ENCODE measurements at regions not wholly inside any gene's neighbourhood (a gene's known extent, or its start where the extent isn't known, plus 50 kb on each side); places are given as distances from the start of the nearest gene placed in this dataset.
"Not testable (repeated sequence)": the region's sequence is repeated elsewhere in the genome, so short reads cannot be mapped to it uniquely, and the experiment has no call there.

DNA sequence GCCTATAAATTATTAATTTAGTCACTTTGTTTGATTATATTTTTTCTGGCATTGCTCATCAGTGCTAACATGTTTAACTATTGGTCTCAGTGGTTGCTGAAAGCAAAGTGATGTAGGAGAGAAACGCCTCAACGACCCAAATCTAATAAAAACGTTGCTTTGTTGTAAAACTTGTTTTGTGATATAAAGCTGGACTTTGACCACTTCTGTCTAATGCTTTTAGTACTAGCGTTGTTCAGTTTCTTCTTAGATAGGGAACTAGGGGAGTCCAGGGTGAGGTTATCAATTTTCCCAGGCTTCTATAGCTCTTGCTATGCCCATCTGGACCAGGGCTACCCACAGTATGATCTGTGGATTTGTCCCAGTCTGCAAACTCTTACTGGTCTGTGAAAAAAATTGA lies 80.6 kb upstream of the TBC1D5 start:
- no peaks in the 10 kb centered on the region for H3K4me1 Mint-ChIP-seq (ENCODE audit: low read depth)

DNA sequence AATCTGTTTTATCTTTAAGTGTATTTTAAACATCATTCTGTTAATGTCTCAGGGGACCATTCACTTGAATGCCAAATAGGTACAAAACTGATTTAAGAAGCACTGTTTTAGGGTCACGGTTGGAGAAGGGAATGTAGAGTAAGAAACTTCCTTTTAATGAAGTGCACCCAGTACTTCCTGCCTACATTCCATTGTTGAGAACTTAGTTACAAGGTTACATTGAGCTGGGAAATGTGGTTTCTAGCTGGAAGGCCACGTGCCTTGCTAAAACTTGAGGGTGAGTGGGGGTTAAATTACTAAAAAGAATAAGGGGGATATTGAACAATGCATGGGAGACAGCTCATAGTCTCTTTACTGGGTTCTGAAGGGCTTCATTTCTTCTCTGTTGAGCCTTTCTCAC lies 78.3 kb upstream of the TBC1D5 start:
- Mint-ChIP-seq H3K36me3 (ENCODE audit: low read depth) (no peaks in the 10 kb centered on the region), H3K4me1 (ENCODE audit: low read depth) (no peaks in the 10 kb centered on the region), H3K9me3 (peaks cover 3% of the 10 kb centered on the region), H3K4me3 (ENCODE audit: low read depth) (no peak overlapping the region), H3K27me3 (ENCODE audit: low read depth) (peaks cover 20% of the 10 kb centered on the region), H3K27ac (no peak overlapping the region)
- DNase-seq (ENCODE audit: low spot score): no peak
- intact Hi-C loops (cut with micrococcal nuclease): no loop called here

More for the DNA sequence above, 80.6 kb upstream of the TBC1D5 start:
- H3K4me3 Mint-ChIP-seq (ENCODE audit: low read depth): no peak overlapping the region
- H3K27ac Mint-ChIP-seq: no peak overlapping the region
- intact Hi-C loops (cut with micrococcal nuclease): no loop called here
- H3K36me3 Mint-ChIP-seq (ENCODE audit: low read depth): no peaks in the 10 kb centered on the region
- no peaks in the 10 kb centered on the region for H3K9me3 Mint-ChIP-seq
- H3K27me3 Mint-ChIP-seq (ENCODE audit: low read depth): peaks cover 28% of the 10 kb centered on the region
- DNase-seq (ENCODE audit: low spot score): no peak

DNA sequence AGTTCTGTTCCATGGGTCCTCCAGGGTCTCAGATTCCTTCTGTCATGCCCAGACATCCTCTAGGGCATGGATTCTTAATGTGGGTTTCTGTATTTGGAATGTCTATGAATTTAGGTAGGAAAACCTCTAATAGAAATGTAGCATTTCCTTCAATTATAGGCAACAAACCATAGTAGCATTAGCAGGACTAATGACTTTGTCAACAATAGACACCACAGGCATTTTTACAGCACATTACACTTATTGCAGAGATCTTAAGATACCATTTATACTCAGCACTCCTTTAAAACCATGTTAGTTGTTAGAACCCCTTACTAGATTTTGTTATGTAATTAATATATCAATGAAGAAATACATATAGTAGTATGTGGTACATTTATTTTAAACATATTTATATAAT lies 77.8 kb upstream of the TBC1D5 start:
- Mint-ChIP-seq H3K36me3 (ENCODE audit: low read depth) (no peaks in the 10 kb centered on the region), H3K4me1 (ENCODE audit: low read depth) (no peaks in the 10 kb centered on the region), H3K9me3 (peaks cover 3% of the 10 kb centered on the region), H3K27ac (no peak overlapping the region), H3K4me3 (ENCODE audit: low read depth) (no peak overlapping the region), H3K27me3 (ENCODE audit: low read depth) (peaks cover 16% of the 10 kb centered on the region)
- DNase-seq (ENCODE audit: low spot score): no peak
- intact Hi-C loops (cut with micrococcal nuclease): no loop called here

DNA sequence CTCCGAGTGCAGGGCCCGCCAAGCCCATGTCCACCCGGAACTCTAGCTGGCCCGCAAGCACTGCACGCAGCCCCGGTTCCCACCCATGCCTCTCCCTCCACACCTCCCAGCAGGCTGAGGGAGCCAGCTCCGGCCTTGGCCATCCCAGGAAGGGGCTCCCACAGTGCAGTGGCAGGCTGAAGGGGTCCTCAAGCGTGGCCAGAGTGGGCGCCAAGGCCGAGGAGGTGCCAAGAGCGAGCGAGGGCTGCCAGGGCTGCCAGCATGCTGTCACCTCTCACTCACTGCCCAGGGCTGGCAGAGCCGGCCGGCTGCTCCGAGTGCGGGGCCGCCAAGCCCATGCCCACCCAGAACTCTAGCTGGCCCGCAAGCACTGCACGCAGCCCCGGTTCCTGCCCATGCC lies 75.5 kb upstream of the TBC1D5 start:
- H3K4me1 Mint-ChIP-seq (ENCODE audit: low read depth); DNase-seq (ENCODE audit: low spot score); H3K4me3 Mint-ChIP-seq (ENCODE audit: low read depth); H3K36me3 Mint-ChIP-seq (ENCODE audit: low read depth); H3K27me3 Mint-ChIP-seq (ENCODE audit: low read depth); H3K27ac Mint-ChIP-seq; H3K9me3 Mint-ChIP-seq; intact Hi-C loops (cut with micrococcal nuclease): not testable (repeated sequence)

DNA sequence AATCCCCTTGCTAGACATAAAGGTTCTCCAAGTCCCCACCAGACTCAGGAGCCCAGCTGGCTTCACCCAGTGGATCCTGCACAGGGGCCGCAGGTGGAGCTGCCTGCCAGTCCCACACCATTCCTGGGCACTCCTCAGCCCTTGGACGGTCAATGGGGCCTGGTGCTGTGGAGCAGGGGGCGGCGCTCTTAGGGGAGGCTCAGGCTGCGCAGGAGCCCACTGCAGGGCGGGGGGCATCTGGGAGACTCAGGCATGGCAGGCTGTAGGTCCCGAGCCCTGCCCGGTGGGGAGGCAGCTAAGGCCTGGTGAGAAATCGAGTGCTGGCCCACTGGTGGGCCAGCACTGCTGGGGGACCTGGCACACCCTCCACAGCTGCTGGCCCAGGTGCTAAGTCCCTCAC lies 75.1 kb upstream of the TBC1D5 start:
- intact Hi-C loops (cut with micrococcal nuclease): no loop called here
- no peaks in the 10 kb centered on the region for H3K36me3 Mint-ChIP-seq (ENCODE audit: low read depth)
- peaks cover 9% of the 10 kb centered on the region for H3K27me3 Mint-ChIP-seq (ENCODE audit: low read depth)
- H3K4me1 Mint-ChIP-seq (ENCODE audit: low read depth): no peaks in the 10 kb centered on the region
- no peak for DNase-seq (ENCODE audit: low spot score)
- peaks cover 3% of the 10 kb centered on the region for H3K9me3 Mint-ChIP-seq
- no peak overlapping the region for H3K4me3 Mint-ChIP-seq (ENCODE audit: low read depth)
- no peak overlapping the region for H3K27ac Mint-ChIP-seq

GRCh38 chr3:17816839-17817238 lies 74.4 kb upstream of the TBC1D5 start:
- H3K9me3 Mint-ChIP-seq; DNase-seq (ENCODE audit: low spot score); H3K4me1 Mint-ChIP-seq (ENCODE audit: low read depth); H3K4me3 Mint-ChIP-seq (ENCODE audit: low read depth); H3K27ac Mint-ChIP-seq; H3K27me3 Mint-ChIP-seq (ENCODE audit: low read depth); intact Hi-C loops (cut with micrococcal nuclease); H3K36me3 Mint-ChIP-seq (ENCODE audit: low read depth): not testable (repeated sequence)

DNA sequence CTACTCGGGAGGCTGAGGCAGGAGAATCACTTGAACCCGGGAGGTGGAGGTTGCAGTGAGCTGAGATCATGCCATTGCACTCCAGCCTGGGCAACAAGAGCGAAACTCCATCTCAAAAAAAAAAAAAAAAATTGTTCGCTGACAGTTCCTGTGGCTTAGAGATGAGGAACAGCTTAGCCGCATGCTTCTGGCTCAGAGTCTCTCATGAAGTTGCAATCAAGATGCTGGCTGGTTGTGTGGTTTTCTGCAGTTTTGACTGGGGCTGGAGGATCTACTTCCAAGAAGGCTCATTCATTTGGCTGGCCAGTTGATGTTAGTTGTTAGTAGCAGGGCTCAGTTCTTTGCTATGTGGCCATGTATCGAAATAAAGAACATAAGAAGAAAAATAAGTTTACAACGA lies 69.9 kb upstream of the TBC1D5 start:
- H3K9me3 Mint-ChIP-seq; H3K36me3 Mint-ChIP-seq (ENCODE audit: low read depth); DNase-seq (ENCODE audit: low spot score); H3K27ac Mint-ChIP-seq; H3K4me3 Mint-ChIP-seq (ENCODE audit: low read depth); H3K4me1 Mint-ChIP-seq (ENCODE audit: low read depth); intact Hi-C loops (cut with micrococcal nuclease): not testable (repeated sequence)
- peaks cover 22% of the 10 kb centered on the region for H3K27me3 Mint-ChIP-seq (ENCODE audit: low read depth)

- intact Hi-C loops (cut with micrococcal nuclease): no loop called here
- Mint-ChIP-seq H3K4me3 (ENCODE audit: low read depth) (no peak overlapping the region), H3K36me3 (ENCODE audit: low read depth) (no peaks in the 10 kb centered on the region), H3K4me1 (ENCODE audit: low read depth) (peaks cover 3% of the 10 kb centered on the region), H3K9me3 (peaks cover 2% of the 10 kb centered on the region), H3K27ac (no peak overlapping the region), H3K27me3 (ENCODE audit: low read depth) (peaks cover 23% of the 10 kb centered on the region)
- DNase-seq (ENCODE audit: low spot score): no peak
Observed at GRCh38 chr3:17811646-17812045, 69.2 kb upstream of the TBC1D5 start.

- no peak for DNase-seq (ENCODE audit: low spot score)
- Mint-ChIP-seq H3K4me3 (ENCODE audit: low read depth) (no peak overlapping the region), H3K4me1 (ENCODE audit: low read depth) (peaks cover 9% of the 10 kb centered on the region), H3K9me3 (no peaks in the 10 kb centered on the region), H3K27me3 (ENCODE audit: low read depth) (peaks cover 24% of the 10 kb centered on the region), H3K36me3 (ENCODE audit: low read depth) (no peaks in the 10 kb centered on the region), H3K27ac (no peak overlapping the region)
- intact Hi-C loops (cut with micrococcal nuclease): no loop called here
Observed at GRCh38 chr3:17810759-17811158, 68.3 kb upstream of the TBC1D5 start.

DNA sequence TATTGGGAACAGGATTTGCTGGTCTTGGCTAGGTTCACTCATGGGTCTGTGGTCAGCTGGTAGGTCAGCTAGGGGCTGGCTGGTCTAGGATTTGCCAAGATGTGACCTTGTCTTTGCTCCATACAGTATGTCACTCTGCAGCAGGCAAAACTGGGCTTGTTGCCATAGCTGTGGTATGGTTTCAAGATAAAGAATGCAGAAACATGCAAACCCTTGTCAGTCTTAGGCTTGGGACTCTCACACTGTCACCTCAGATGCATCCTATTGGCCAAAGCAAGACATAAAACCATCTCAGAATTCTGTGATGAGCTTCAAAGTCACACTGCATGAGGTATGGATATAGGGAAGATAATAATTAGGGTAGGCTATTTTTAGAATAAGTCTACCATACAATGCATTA lies 66.6 kb upstream of the TBC1D5 start:
- intact Hi-C loops (cut with micrococcal nuclease): no loop called here
- H3K4me1 Mint-ChIP-seq (ENCODE audit: low read depth): peaks cover 9% of the 10 kb centered on the region
- no peaks in the 10 kb centered on the region for H3K36me3 Mint-ChIP-seq (ENCODE audit: low read depth)
- H3K27me3 Mint-ChIP-seq (ENCODE audit: low read depth): peaks cover 24% of the 10 kb centered on the region
- H3K27ac Mint-ChIP-seq: no peak overlapping the region
- no peak for DNase-seq (ENCODE audit: low spot score)
- H3K4me3 Mint-ChIP-seq (ENCODE audit: low read depth): no peak overlapping the region
- H3K9me3 Mint-ChIP-seq: no peaks in the 10 kb centered on the region

- no peaks in the 10 kb centered on the region for H3K9me3 Mint-ChIP-seq
- no peaks in the 10 kb centered on the region for H3K36me3 Mint-ChIP-seq (ENCODE audit: low read depth)
- H3K27me3 Mint-ChIP-seq (ENCODE audit: low read depth): peaks cover 26% of the 10 kb centered on the region
- H3K27ac Mint-ChIP-seq: no peak overlapping the region
- no peak for DNase-seq (ENCODE audit: low spot score)
- intact Hi-C loops (cut with micrococcal nuclease): no loop called here
- H3K4me1 Mint-ChIP-seq (ENCODE audit: low read depth): peaks cover 9% of the 10 kb centered on the region
- H3K4me3 Mint-ChIP-seq (ENCODE audit: low read depth): no peak overlapping the region
Observed at GRCh38 chr3:17806876-17807275, 64.4 kb upstream of the TBC1D5 start.

DNA sequence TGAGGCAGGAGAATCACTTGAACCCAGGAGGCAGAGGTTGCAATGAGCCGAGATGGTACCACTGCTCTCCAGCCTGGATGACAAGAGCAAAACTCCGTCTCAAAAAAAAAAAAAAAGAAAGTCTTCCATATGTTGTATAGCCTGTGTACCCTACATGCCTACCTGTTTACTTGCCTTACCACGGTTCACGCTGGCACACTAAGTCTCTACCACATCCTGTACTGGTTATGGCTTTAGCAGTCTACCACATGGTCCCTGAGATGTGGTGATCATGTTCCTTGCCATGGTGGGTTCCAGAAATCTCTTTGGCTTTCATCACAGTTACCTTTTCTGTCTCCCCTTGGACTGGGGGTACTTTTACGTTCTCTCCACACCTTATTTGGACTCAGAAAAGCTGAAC lies 63.8 kb upstream of the TBC1D5 start:
- Mint-ChIP-seq H3K36me3 (ENCODE audit: low read depth) (no peaks in the 10 kb centered on the region), H3K27me3 (ENCODE audit: low read depth) (peaks cover 26% of the 10 kb centered on the region), H3K27ac (no peak overlapping the region), H3K4me1 (ENCODE audit: low read depth) (peaks cover 9% of the 10 kb centered on the region), H3K9me3 (no peaks in the 10 kb centered on the region), H3K4me3 (ENCODE audit: low read depth) (no peak overlapping the region)
- no peak for DNase-seq (ENCODE audit: low spot score)
- intact Hi-C loops (cut with micrococcal nuclease): no loop called here

GRCh38 chr3:17805461-17805940 lies 63.1 kb upstream of the TBC1D5 start:
- Mint-ChIP-seq H3K36me3 (ENCODE audit: low read depth) (no peaks in the 10 kb centered on the region), H3K4me3 (ENCODE audit: low read depth) (no peak overlapping the region), H3K27ac (no peak overlapping the region), H3K9me3 (no peaks in the 10 kb centered on the region), H3K27me3 (ENCODE audit: low read depth) (peaks cover 22% of the 10 kb centered on the region), H3K4me1 (ENCODE audit: low read depth) (peaks cover 7% of the 10 kb centered on the region)
- intact Hi-C loops (cut with micrococcal nuclease): no loop called here
- DNase-seq (ENCODE audit: low spot score): no peak

DNA sequence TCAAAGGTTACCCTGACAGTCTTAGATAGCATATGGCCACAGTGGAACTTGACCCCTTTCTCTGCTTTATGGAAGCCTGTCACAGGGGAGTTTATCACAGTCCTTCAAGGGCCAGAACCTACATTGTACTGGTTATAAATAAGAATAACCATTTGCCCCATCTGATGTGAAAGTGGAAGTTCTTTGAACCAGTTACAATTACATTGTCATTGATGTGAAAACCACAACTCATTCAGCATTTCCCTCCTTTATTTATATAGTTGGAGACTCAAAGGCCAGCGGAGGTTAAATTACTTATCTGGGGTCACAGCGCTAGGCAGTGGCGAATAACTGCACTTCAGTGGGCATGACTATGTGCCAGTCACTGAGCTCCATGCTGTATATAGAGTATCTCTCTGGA lies 60.5 kb upstream of the TBC1D5 start:
- H3K4me1 Mint-ChIP-seq (ENCODE audit: low read depth): peaks cover 6% of the 10 kb centered on the region
- H3K9me3 Mint-ChIP-seq: no peaks in the 10 kb centered on the region
- peaks cover 4% of the 10 kb centered on the region for H3K27me3 Mint-ChIP-seq (ENCODE audit: low read depth)
- intact Hi-C loops (cut with micrococcal nuclease): no loop called here
- H3K27ac Mint-ChIP-seq: no peak overlapping the region
- H3K36me3 Mint-ChIP-seq (ENCODE audit: low read depth): no peaks in the 10 kb centered on the region
- H3K4me3 Mint-ChIP-seq (ENCODE audit: low read depth): no peak overlapping the region
- DNase-seq (ENCODE audit: low spot score): no peak
